ENCODE measurements at regions not wholly inside any gene's neighbourhood (a gene's known extent, or its start where the extent isn't known, plus 50 kb on each side); places are given as distances from the start of the nearest gene placed in this dataset.

DNA sequence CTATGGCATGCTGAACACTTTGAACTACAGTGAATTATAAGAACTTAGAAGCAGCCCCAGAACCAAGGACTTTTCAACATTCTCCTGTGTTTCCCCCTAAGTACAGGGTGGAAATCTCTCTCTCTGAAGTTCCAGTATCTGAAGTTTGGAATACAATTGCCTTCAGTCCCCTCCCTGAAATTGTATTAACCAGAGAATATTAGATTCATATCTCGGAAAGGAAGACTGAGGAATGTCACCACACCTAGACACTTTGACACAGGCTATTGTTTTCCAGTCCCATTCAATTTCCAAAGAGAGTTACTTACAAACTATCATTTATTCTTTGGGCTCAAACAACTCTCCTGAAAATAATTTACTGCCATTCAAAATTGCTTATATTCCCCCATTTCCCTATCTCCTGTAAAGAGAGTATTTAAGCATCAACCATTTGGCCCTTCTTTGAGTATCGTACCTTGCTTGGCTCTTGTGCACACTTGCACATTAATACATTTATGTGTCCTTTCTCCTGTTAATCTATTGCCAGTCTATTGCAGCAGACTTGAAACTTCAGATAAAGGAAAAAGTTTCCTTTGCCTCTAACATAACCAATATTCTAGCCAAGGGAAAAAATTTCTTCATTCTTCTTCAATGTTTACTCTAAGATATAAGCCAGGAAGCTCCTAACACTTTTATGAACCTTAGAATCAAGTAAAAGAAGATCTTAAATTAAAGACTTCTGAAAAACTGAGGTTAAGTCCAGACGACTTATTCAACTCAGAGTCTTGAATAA, 402.4 kb upstream of the DDI1 start:
- TF ChIP-seq, protein P1, sequence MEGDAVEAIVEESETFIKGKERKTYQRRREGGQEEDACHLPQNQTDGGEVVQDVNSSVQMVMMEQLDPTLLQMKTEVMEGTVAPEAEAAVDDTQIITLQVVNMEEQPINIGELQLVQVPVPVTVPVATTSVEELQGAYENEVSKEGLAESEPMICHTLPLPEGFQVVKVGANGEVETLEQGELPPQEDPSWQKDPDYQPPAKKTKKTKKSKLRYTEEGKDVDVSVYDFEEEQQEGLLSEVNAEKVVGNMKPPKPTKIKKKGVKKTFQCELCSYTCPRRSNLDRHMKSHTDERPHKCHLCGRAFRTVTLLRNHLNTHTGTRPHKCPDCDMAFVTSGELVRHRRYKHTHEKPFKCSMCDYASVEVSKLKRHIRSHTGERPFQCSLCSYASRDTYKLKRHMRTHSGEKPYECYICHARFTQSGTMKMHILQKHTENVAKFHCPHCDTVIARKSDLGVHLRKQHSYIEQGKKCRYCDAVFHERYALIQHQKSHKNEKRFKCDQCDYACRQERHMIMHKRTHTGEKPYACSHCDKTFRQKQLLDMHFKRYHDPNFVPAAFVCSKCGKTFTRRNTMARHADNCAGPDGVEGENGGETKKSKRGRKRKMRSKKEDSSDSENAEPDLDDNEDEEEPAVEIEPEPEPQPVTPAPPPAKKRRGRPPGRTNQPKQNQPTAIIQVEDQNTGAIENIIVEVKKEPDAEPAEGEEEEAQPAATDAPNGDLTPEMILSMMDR (IDR thresholded peaks at IDR 0.05 in 2 of 3, conservative IDR thresholded peaks at IDR 0.05 in 1 of 3; ENCODE audit: control insufficient read depth in 2 of 3, extremely low read depth in 1 of 3, insufficient read depth in 1 of 3, low read depth in 3 of 3, low read length in 3 of 3), result no peak
- TF ChIP-seq TBL1XR1 (IDR thresholded peaks at IDR 0.05; ENCODE audit: low read depth, low read length), result no peak
- no peak for TF ChIP-seq MTA2 (IDR thresholded peaks at IDR 0.05; ENCODE audit: low read depth)
- TF ChIP-seq RAD21 (IDR thresholded peaks at IDR 0.05; ENCODE audit: insufficient read depth, low read depth, low read length), result no peak
- no peak for TF ChIP-seq POLR2AphosphoS5 (IDR thresholded peaks at IDR 0.05; ENCODE audit: low read length)
- no peak for TF ChIP-seq ASH2L (IDR thresholded peaks at IDR 0.05; ENCODE audit: borderline replicate concordance, low read depth)
- TF ChIP-seq SREBF1 (IDR thresholded peaks at IDR 0.05; ENCODE audit: low read length), result no peak
- no peak for TF ChIP-seq NRF1 (conservative IDR thresholded peaks at IDR 0.05; ENCODE audit: low read depth, low read length)

Measured in GM12878 (cell line).